ENCODE measurements at regions not wholly inside any gene's neighbourhood (a gene's known extent, or its start where the extent isn't known, plus 50 kb on each side); places are given as distances from the start of the nearest gene placed in this dataset.

DNA sequence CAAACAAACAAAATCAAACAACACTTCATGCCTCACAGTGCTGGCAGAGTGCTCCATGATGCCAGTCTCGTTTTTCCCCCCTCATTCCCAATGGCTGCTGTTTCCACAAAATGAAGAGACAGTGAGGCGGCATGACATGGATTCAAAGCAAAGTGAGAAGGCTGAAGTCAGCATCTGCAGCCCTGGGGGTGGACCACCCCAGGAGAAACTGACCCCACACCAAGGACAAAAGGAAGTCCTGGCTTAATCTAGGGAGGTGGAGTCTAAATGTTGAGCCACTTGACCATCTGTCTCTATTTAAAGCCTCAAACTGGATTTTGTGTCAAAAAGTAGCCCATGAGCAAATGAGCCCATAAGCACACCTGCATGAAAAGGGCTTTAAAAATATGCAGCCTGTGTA, 151.2 kb upstream of the RORA start:
- intact Hi-C loops (cut with DNase I; ENCODE audit: low total_unique reads): no loop called here
- DNase-seq: no peak
- Histone ChIP-seq H3K27me3 (no peaks in the 10 kb centered on the region), H3K27ac (no peak overlapping the region), H3K4me1 (no peaks in the 10 kb centered on the region), H3K36me3 (no peaks in the 10 kb centered on the region), H3K9me3 (no peaks in the 10 kb centered on the region), H3K4me3 (no peak overlapping the region)
- TF ChIP-seq POLR2A (IDR thresholded peaks at IDR 0.05): no peak
- TF ChIP-seq, protein P1, sequence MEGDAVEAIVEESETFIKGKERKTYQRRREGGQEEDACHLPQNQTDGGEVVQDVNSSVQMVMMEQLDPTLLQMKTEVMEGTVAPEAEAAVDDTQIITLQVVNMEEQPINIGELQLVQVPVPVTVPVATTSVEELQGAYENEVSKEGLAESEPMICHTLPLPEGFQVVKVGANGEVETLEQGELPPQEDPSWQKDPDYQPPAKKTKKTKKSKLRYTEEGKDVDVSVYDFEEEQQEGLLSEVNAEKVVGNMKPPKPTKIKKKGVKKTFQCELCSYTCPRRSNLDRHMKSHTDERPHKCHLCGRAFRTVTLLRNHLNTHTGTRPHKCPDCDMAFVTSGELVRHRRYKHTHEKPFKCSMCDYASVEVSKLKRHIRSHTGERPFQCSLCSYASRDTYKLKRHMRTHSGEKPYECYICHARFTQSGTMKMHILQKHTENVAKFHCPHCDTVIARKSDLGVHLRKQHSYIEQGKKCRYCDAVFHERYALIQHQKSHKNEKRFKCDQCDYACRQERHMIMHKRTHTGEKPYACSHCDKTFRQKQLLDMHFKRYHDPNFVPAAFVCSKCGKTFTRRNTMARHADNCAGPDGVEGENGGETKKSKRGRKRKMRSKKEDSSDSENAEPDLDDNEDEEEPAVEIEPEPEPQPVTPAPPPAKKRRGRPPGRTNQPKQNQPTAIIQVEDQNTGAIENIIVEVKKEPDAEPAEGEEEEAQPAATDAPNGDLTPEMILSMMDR (IDR thresholded peaks at IDR 0.05): no peak

DNA sequence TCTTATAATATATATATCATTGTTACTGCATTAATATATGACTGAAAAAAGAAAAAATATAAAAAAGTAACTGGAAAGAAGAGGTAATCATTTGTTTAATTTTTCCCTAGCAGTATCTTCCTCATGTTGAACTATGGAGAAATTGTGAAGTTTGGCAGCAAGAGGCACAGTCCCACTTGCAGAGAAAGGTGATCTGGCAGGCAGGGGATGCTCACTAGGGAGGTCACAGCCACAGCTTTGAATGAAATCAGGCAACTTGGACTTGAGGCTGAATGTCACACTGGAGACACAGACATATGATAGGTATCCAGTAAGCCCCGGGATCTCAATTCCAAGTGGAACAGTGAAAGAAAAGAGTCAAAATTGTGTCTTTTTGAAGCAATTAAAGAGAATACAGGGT, 149.9 kb upstream of the RORA start:
- TF ChIP-seq, protein P1 (IDR thresholded peaks at IDR 0.05): no peak
- no peak for TF ChIP-seq POLR2A (IDR thresholded peaks at IDR 0.05)
- H3K9me3 ChIP-seq: no peaks in the 10 kb centered on the region
- no peaks in the 10 kb centered on the region for H3K4me1 ChIP-seq
- H3K4me3 ChIP-seq: no peak overlapping the region
- no peak for DNase-seq
- intact Hi-C loops (cut with DNase I; ENCODE audit: low total_unique reads): no loop called here
- H3K27ac ChIP-seq: no peak overlapping the region
- no peaks in the 10 kb centered on the region for H3K36me3 ChIP-seq
- H3K27me3 ChIP-seq: no peaks in the 10 kb centered on the region

DNA sequence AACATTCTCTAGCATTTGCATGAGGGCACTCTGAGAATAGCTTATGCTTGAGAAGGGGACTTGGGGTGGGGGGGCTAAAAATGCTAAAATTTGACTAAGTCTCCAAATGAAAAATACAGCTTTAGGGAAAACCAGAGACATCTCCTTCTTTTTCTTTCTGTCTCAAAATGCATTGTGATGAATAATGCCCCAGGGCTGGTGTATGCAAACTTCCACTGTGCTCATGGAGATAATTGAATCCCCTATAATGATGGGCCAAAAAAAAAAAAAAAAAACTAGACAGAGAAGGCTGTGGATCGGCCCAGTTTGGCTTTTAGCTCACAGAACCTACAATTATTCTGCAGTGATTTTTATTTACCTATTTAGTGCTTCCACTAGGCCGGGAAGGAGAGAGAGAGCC, 147.9 kb upstream of the RORA start:
- no peaks in the 10 kb centered on the region for H3K9me3 ChIP-seq
- no peak for DNase-seq
- no peaks in the 10 kb centered on the region for H3K36me3 ChIP-seq
- H3K27me3 ChIP-seq: no peaks in the 10 kb centered on the region
- no peak overlapping the region for H3K27ac ChIP-seq
- no peaks in the 10 kb centered on the region for H3K4me1 ChIP-seq
- H3K4me3 ChIP-seq: no peak overlapping the region
- no peak for TF ChIP-seq POLR2A (IDR thresholded peaks at IDR 0.05)
- TF ChIP-seq, protein P1 (IDR thresholded peaks at IDR 0.05): no peak
- intact Hi-C loops (cut with DNase I; ENCODE audit: low total_unique reads): no loop called here

DNA sequence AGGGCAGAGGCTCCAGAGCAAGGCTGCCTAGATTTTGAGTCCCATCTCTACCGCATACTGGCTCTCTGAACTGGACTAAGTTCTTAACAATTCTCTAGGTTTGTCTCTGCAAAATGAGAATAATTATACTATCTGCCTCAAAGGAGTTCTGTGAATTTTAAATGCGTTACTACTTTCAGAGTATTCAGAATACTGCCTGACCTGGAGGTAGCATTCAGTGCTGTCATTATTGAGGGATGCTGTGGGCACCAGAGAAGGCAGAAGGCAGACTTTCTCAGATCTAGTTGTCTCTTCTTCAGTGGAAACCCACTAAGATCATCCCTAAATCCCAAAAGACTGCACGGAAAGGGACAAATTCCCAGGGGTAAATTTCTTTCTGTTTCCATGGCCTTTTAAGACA, 147.4 kb upstream of the RORA start:
- Histone ChIP-seq H3K4me1 (no peaks in the 10 kb centered on the region), H3K27ac (no peak overlapping the region), H3K36me3 (no peaks in the 10 kb centered on the region), H3K9me3 (no peaks in the 10 kb centered on the region), H3K27me3 (no peaks in the 10 kb centered on the region), H3K4me3 (no peak overlapping the region)
- no peak for DNase-seq
- TF ChIP-seq POLR2A (IDR thresholded peaks at IDR 0.05): no peak
- TF ChIP-seq, protein P1 (IDR thresholded peaks at IDR 0.05): no peak
- intact Hi-C loops (cut with DNase I; ENCODE audit: low total_unique reads): no loop called here

DNA sequence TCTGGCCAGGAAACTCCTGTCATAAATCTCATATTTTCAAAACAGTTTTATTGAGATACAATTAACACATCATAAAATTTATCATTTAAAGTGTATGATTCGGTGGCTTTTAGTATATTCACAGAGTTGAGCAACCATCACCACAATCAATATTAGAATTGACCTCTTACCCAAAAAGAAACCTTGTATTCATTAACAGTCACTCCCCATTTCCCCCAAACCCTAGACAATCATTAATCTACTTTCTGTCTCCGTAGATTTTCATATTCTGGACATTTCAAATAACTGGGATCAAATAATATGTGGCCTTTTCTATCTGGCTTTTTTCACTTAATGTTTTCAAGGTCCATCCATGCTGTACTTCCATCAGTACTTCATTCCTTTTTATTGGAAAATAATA, 145.7 kb upstream of the RORA start:
- no peak overlapping the region for H3K27ac ChIP-seq

More for the DNA sequence above, 145.7 kb upstream of the RORA start:
- no peak overlapping the region for H3K4me3 ChIP-seq
- no peaks in the 10 kb centered on the region for H3K27me3 ChIP-seq
- intact Hi-C loops (cut with DNase I; ENCODE audit: low total_unique reads): no loop called here
- H3K36me3 ChIP-seq: no peaks in the 10 kb centered on the region
- H3K4me1 ChIP-seq: no peaks in the 10 kb centered on the region
- H3K9me3 ChIP-seq: no peaks in the 10 kb centered on the region
- TF ChIP-seq, protein P1 (IDR thresholded peaks at IDR 0.05): no peak
- no peak for TF ChIP-seq POLR2A (IDR thresholded peaks at IDR 0.05)
- DNase-seq: no peak

Measured in uterus (tissue), 3 donors.